IMR-90 (cell line): ENCODE measurements at regions not wholly inside any gene's neighbourhood (a gene's known extent, or its start where the extent isn't known, plus 50 kb on each side); places are given as distances from the start of the nearest gene placed in this dataset.

ENCODE experiments used
- ATAC-seq: fragments of 200-7000 bp; cut with Tn5 transposase; 2 replicates; pipeline ENCODE4 v1.9.1; 2020; ENCODE audit warnings: low read depth, mild to moderate bottlenecking, moderate library complexity
- BruUV-seq: library from RNA; stranded (reverse); fragments of 400-500 nt; replicated peaks from 2 replicates; lab custom pipeline; 2021; lab: Mats Ljungman, UMichigan
- CTCF ChIA-PET: fragments of 300-600 bp; formaldehyde crosslinking; extraction: SDS; loops from one replicate; lab custom pipeline; 2021; ENCODE audit warnings: antibody characterized with exemption; lab: Yijun Ruan, JAX
- POLR2A ChIA-PET: fragments of 300-600 bp; sonication (Branson Sonifier 250); formaldehyde crosslinking; loops from one replicate; lab custom pipeline; 2022; ENCODE audit warnings: antibody characterized with exemption; ENCODE audit not compliant: unreplicated experiment; lab: Charles Lee
- DNase-seq: peaks from one replicate; pipeline ENCODE4 v3.0.0; 2013
- H2AFZ ChIP-seq: replicated peaks from 2 replicates; pipeline ENCODE3; 2013; ENCODE audit warnings: low read length, mild to moderate bottlenecking; ENCODE audit not compliant: poor library complexity
- H2AK5ac ChIP-seq: 2 replicates; pipeline ENCODE4 v1.6.1; 2013; ENCODE audit warnings: low read depth, low read length, inconsistent platforms
- H2AK9ac ChIP-seq: replicated peaks from 2 replicates; pipeline ENCODE3; 2013; ENCODE audit warnings: mild to moderate bottlenecking, low read depth, low read length, moderate library complexity; ENCODE audit not compliant: poor library complexity
- H2BK120ac ChIP-seq: 2 replicates; pipeline ENCODE4 v1.6.1; 2013; ENCODE audit warnings: low read depth, low read length, inconsistent platforms
- H2BK15ac ChIP-seq: 3 replicates; pipeline ENCODE4 v1.6.1; 2013; ENCODE audit warnings: low read depth, low read length, inconsistent platforms
- H2BK20ac ChIP-seq: 2 replicates; pipeline ENCODE4 v1.6.1; 2013; ENCODE audit warnings: low read depth, mild to moderate bottlenecking, inconsistent platforms, low read length, moderate library complexity
- H2BK5ac ChIP-seq: 2 replicates; pipeline ENCODE4 v1.6.1; 2013; ENCODE audit warnings: mild to moderate bottlenecking, low read depth, low read length, inconsistent platforms; ENCODE audit not compliant: poor library complexity, severe bottlenecking
- H3K14ac ChIP-seq: replicated peaks from 2 replicates; pipeline ENCODE4 v1.6.1; 2013; ENCODE audit warnings: low read depth, low read length, inconsistent platforms
- H3K18ac ChIP-seq: 2 replicates; pipeline ENCODE4 v1.6.1; 2013; ENCODE audit warnings: low read depth, low read length, control low read depth
- H3K23ac ChIP-seq: 2 replicates; pipeline ENCODE4 v1.6.1; 2013; ENCODE audit warnings: low read depth, low read length, inconsistent platforms
- H3K27ac ChIP-seq: 2 replicates; pipeline ENCODE4 v1.5.1; 2013; ENCODE audit warnings: mild to moderate bottlenecking, control low read depth, low read length; ENCODE audit not compliant: insufficient read depth
- H3K27me3 ChIP-seq: 2 replicates; pipeline ENCODE4 v1.6.1; 2013; ENCODE audit warnings: low read length; ENCODE audit not compliant: control insufficient read depth, insufficient read depth
- H3K36me3 ChIP-seq: 2 replicates; pipeline ENCODE4 v1.6.1; 2013; ENCODE audit warnings: low read length, mixed read lengths; ENCODE audit not compliant: control insufficient read depth, insufficient read depth
- H3K4ac ChIP-seq: 2 replicates; pipeline ENCODE4 v1.6.1; 2013; ENCODE audit warnings: low read depth, low read length, inconsistent platforms
- H3K4me1 ChIP-seq: 2 replicates; pipeline ENCODE4 v1.6.1; 2013; ENCODE audit warnings: low read length, mixed read lengths; ENCODE audit not compliant: control insufficient read depth, insufficient read depth
- H3K4me2 ChIP-seq: 2 replicates; pipeline ENCODE4 v1.6.1; 2013; ENCODE audit warnings: low read depth, mild to moderate bottlenecking, control low read depth, low read length, moderate library complexity
- H3K4me3 ChIP-seq: 2 replicates; pipeline ENCODE4 v1.5.1; 2013; ENCODE audit warnings: low read depth, mild to moderate bottlenecking, control low read depth, low read length, moderate library complexity; ENCODE audit not compliant: insufficient read depth
- H3K56ac ChIP-seq: 2 replicates; pipeline ENCODE4 v1.6.1; 2013; ENCODE audit warnings: low read length, inconsistent platforms; ENCODE audit not compliant: insufficient read depth; ENCODE audit errors: extremely low read depth
- H3K79me1 ChIP-seq, 2 experiments: 2 replicates each; pipeline ENCODE4 v1.6.1; 2013; ENCODE audit warnings: low read length in 2 of 2, inconsistent platforms in 1 of 2, low read depth in 1 of 2
- H3K9ac ChIP-seq: 2 replicates; pipeline ENCODE4 v1.6.1; 2013; ENCODE audit warnings: low read depth, low read length, control low read depth
- H3K9me1 ChIP-seq: 2 replicates; pipeline ENCODE4 v1.6.1; 2013; ENCODE audit warnings: low read length, inconsistent platforms; ENCODE audit not compliant: insufficient read depth
- H3K9me3 ChIP-seq: 2 replicates; pipeline ENCODE4 v1.6.1; 2013; ENCODE audit warnings: low read length; ENCODE audit not compliant: control insufficient read depth, insufficient read depth
- H4K20me1 ChIP-seq: 2 replicates; pipeline ENCODE4 v1.6.1; 2013; ENCODE audit warnings: low read length, inconsistent platforms; ENCODE audit not compliant: insufficient read depth
- H4K5ac ChIP-seq: 2 replicates; pipeline ENCODE4 v1.6.1; 2013; ENCODE audit warnings: mild to moderate bottlenecking, low read depth, low read length, control low read depth
- H4K8ac ChIP-seq, 2 experiments: 2 replicates each; pipeline ENCODE4 v1.6.1; 2013; ENCODE audit warnings: low read depth in 2 of 2, low read length in 2 of 2, control low read depth in 1 of 2, inconsistent platforms in 1 of 2
- H4K91ac ChIP-seq: 2 replicates; pipeline ENCODE4 v1.6.1; 2013; ENCODE audit warnings: low read depth, low read length, inconsistent platforms; ENCODE audit not compliant: insufficient read depth
- WGBS, 2 experiments: methylation state at CpG; one replicate each; pipeline versions ENCODE4 v1.1.5 to v1.1.7; 2013; ENCODE audit warnings: missing lambda C conversion rate in 2 of 2; ENCODE audit not compliant: insufficient read length in 1 of 2; ENCODE audit errors: extremely low coverage in 2 of 2; 5-methylcytosine and 5-hydroxymethylcytosine counted together
- dilution Hi-C: fragments of 300-500 bp; cut with HindIII; formaldehyde crosslinking; loops from one replicate; pipeline ENCODE4 v1.14.3; 2018; ENCODE audit warnings: low sequenced_read_pairs; ENCODE audit not compliant: unreplicated experiment
- in situ Hi-C: fragments of 300-500 bp; cut with MboI; formaldehyde crosslinking; loops from 3 replicates; pipeline ENCODE4 v1.14.3; 2019; ENCODE audit warnings: low sequenced_read_pairs, inconsistent platforms, mixed read lengths
- intact Hi-C: fragments of 100-400 bp; cut with micrococcal nuclease; formaldehyde crosslinking; loops from 2 replicates; pipeline ENCODE4 v1.10.0; 2022
- TF ChIP-seq, protein P1 (sequence below): fragments of 150-350 bp; IDR thresholded peaks from 2 replicates; pipeline ENCODE4 v1.6.1; 2016; ENCODE audit warnings: low read depth, mild to moderate bottlenecking, low read length, moderate library complexity, borderline replicate concordance

DNA sequence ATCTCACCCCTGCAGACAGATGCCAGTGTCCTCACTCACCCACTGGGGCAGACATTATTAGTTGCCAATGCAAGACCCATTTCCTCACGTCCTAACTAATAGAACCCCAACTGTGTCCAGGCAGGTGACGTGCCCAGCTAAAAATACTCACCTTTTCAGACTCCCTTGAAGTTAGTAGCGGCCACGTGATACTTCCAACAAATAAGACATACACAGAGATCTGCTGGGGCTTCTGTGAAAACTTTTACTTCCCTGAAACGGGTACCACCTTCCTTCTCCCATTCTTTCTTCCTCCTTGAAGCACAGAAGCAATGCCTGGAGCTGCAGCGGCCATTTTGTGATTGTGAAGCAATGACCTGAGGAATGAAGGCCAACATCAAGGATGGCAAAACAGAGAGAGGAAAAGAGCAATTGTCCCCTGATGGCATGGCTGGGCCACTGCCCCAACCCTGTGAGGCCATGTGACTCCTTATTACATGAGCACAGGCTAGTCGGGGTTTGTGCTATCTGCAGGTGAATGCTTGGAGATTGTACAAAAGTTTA, 74.4 kb upstream of the TMPRSS2 start:
- Histone ChIP-seq H3K4ac (no peak overlapping the region), H3K4me1 (no peaks in the 10 kb centered on the region), H3K9me1 (0 out of 2 replicates have a peak, but pooled peaks cover 12% of the 10 kb centered on the region), H2AK5ac (no peak overlapping the region), H3K56ac (no peak overlapping the region), H3K4me3 (no peak overlapping the region), H3K79me1 (no peaks in the 10 kb centered on the region), H3K9me3 (peaks cover 3% of the 10 kb centered on the region; the same call in 1 of the 2 replicates), H2BK20ac (no peak overlapping the region), H4K8ac (no peak overlapping the region), H3K27me3 (no peaks in the 10 kb centered on the region; the same call in 1 of the 2 replicates), H2AFZ (no peak overlapping the region), H3K23ac (no peak overlapping the region), H3K14ac (no peak overlapping the region), H3K9ac (no peak overlapping the region), H2BK15ac (no peak overlapping the region), H3K36me3 (no peaks in the 10 kb centered on the region), H2BK5ac (no peak overlapping the region), H4K5ac (no peak overlapping the region), H3K4me2 (no peak overlapping the region), H3K18ac (no peak overlapping the region), H3K27ac (no peak overlapping the region), H2BK120ac (no peak overlapping the region), H4K91ac (no peak overlapping the region), H4K20me1 (no peaks in the 10 kb centered on the region), H2AK9ac (peak overlapping the region; percentile 62)
- POLR2A ChIA-PET, result no interaction called here
- ATAC-seq (no peak), DNase-seq (no peak)
- intact Hi-C loops, result no loop called here
- no TSS peak for BruUV-seq
- dilution Hi-C loops, result no loop called here
- TF ChIP-seq, protein P1, sequence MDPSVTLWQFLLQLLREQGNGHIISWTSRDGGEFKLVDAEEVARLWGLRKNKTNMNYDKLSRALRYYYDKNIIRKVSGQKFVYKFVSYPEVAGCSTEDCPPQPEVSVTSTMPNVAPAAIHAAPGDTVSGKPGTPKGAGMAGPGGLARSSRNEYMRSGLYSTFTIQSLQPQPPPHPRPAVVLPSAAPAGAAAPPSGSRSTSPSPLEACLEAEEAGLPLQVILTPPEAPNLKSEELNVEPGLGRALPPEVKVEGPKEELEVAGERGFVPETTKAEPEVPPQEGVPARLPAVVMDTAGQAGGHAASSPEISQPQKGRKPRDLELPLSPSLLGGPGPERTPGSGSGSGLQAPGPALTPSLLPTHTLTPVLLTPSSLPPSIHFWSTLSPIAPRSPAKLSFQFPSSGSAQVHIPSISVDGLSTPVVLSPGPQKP, result no peak
- CTCF ChIA-PET, result no interaction called here
- in situ Hi-C loops, result no loop called here
- WGBS, 2 experiments, result 76% methylated on average over 3 of the region's 7 CpGs; no CpG with 5 or more reads in 1 of the 2 experiments
